Fibroblast of skin of scalp (primary cell): ENCODE measurements at regions not wholly inside any gene's neighbourhood (a gene's known extent, or its start where the extent isn't known, plus 50 kb on each side); places are given as distances from the start of the nearest gene placed in this dataset.

Source experiments
- DNase-seq: peaks from one replicate; pipeline ENCODE4 v3.0.0-alpha.2; 2013

GRCh38 chr2:234763002-234763873 is 188.6 kb upstream of the SH3BP4 start:
- DNase-seq, result peak; percentile 83

- DNase-seq, result peak; percentile 35
Observed at GRCh38 chr2:234761910-234762309, 189.9 kb upstream of the SH3BP4 start.

- peak; percentile 78 for DNase-seq
Observed at GRCh38 chr2:234754126-234754525, 197.7 kb upstream of the SH3BP4 start.

- peak; percentile 67 for DNase-seq
Observed at GRCh38 chr2:234753701-234754100, 198.1 kb upstream of the SH3BP4 start.

- DNase-seq, result no peak
Observed at GRCh38 chr2:234752966-234753365, 198.9 kb upstream of the SH3BP4 start.

GRCh38 chr2:234751275-234751973 is 200.4 kb upstream of the SH3BP4 start:
- DNase-seq, result no peak

GRCh38 chr2:234747833-234748559 is 203.8 kb upstream of the SH3BP4 start:
- DNase-seq, result no peak

- DNase-seq, result peak; percentile 47
Observed at GRCh38 chr2:234747032-234747431, 204.8 kb upstream of the SH3BP4 start.

- no peak for DNase-seq
Observed at GRCh38 chr2:234745347-234745746, 206.5 kb upstream of the SH3BP4 start.

GRCh38 chr2:234741976-234742375 is 209.8 kb upstream of the SH3BP4 start:
- no peak for DNase-seq

GRCh38 chr2:234739061-234739460 is 212.8 kb upstream of the SH3BP4 start:
- no peak for DNase-seq

- DNase-seq, result no peak
Observed at GRCh38 chr2:234735829-234736228, 216.0 kb upstream of the SH3BP4 start.

- no peak for DNase-seq
Observed at GRCh38 chr2:234733795-234734600, 217.8 kb upstream of the SH3BP4 start.

GRCh38 chr2:234733093-234733489 is 218.7 kb upstream of the SH3BP4 start:
- no peak for DNase-seq

- no peak for DNase-seq
Observed at GRCh38 chr2:234732404-234733092, 219.3 kb upstream of the SH3BP4 start.

- no peak for DNase-seq
Observed at GRCh38 chr2:234731236-234731635, 220.6 kb upstream of the SH3BP4 start.

GRCh38 chr2:234730066-234730640 is 221.7 kb upstream of the SH3BP4 start:
- DNase-seq, result no peak

- DNase-seq, result peak; percentile 79
Observed at GRCh38 chr2:234725528-234726264, 226.1 kb upstream of the SH3BP4 start.

GRCh38 chr2:234724850-234725249 is 227.0 kb upstream of the SH3BP4 start:
- DNase-seq, result no peak

GRCh38 chr2:234723400-234723799 is 226.5 kb upstream of the ARL4C start:
- no peak for DNase-seq

GRCh38 chr2:234722176-234722575 is 225.3 kb upstream of the ARL4C start:
- DNase-seq, result no peak
